Smooth muscle cell (in vitro differentiated cells): ENCODE measurements at regions not wholly inside any gene's neighbourhood (a gene's known extent, or its start where the extent isn't known, plus 50 kb on each side); places are given as distances from the start of the nearest gene placed in this dataset.
"Not testable (repeated sequence)": the region's sequence is repeated elsewhere in the genome, so short reads cannot be mapped to it uniquely, and the experiment has no call there.

Source experiments
- DNase-seq: peaks from one replicate; lab custom pipeline; 2025; ENCODE audit not compliant: unreplicated experiment; lab: John Stamatoyannopoulos, UW
- H2AFZ ChIP-seq: fragments of 200-600 bp; sonication (generic); 2 replicates; pipeline ENCODE4 v1.6.0; 2016; ENCODE audit warnings: antibody characterized with exemption, low read depth, mild to moderate bottlenecking
- H3F3A ChIP-seq: fragments of 200-600 bp; sonication (generic); 2 replicates; pipeline ENCODE4 v1.6.0; 2017; ENCODE audit warnings: antibody characterized with exemption, low read depth
- H3K27ac ChIP-seq: fragments of 200-600 bp; sonication (generic); 2 replicates; pipeline ENCODE4 v1.5.1; 2016; ENCODE audit warnings: low read depth, mild to moderate bottlenecking
- H3K27me3 ChIP-seq: fragments of 200-600 bp; sonication (generic); 2 replicates; pipeline ENCODE4 v1.6.1; 2016; ENCODE audit warnings: low read depth, mild to moderate bottlenecking
- H3K36me3 ChIP-seq: fragments of 200-600 bp; sonication (generic); 2 replicates; pipeline ENCODE4 v1.5.1; 2016; ENCODE audit warnings: low read depth
- H3K4me1 ChIP-seq: fragments of 200-600 bp; sonication (generic); 2 replicates; pipeline ENCODE4 v1.5.1; 2016; ENCODE audit warnings: low read depth
- H3K4me2 ChIP-seq: fragments of 200-600 bp; sonication (generic); 2 replicates; pipeline ENCODE4 v1.6.0; 2016; ENCODE audit warnings: mild to moderate bottlenecking
- H3K4me3 ChIP-seq: fragments of 200-600 bp; sonication (generic); 2 replicates; pipeline ENCODE4 v1.5.1; 2016; ENCODE audit warnings: mild to moderate bottlenecking
- H3K79me2 ChIP-seq: fragments of 200-600 bp; sonication (generic); 2 replicates; pipeline ENCODE4 v1.6.0; 2016; ENCODE audit warnings: low read depth, mild to moderate bottlenecking
- H3K9ac ChIP-seq: fragments of 200-600 bp; sonication (generic); 2 replicates; pipeline ENCODE4 v1.6.0; 2016; ENCODE audit warnings: low read depth
- H3K9me3 ChIP-seq: fragments of 200-600 bp; sonication (generic); replicated peaks from 2 replicates; pipeline ENCODE4 v1.5.1; 2016; ENCODE audit warnings: low read depth
- H4K20me1 ChIP-seq: fragments of 200-600 bp; sonication (generic); 2 replicates; pipeline ENCODE4 v1.6.0; 2016; ENCODE audit warnings: low read depth
- WGBS: methylation state at CpG from one replicate; pipeline ENCODE4 v1.1.7; 2016; ENCODE audit warnings: low lambda C conversion rate; 5-methylcytosine and 5-hydroxymethylcytosine counted together
- TF ChIP-seq, protein P1 (sequence below): fragments of 200-600 bp; sonication (generic); IDR thresholded peaks from 2 replicates; pipeline ENCODE4 v1.5.1; 2017; ENCODE audit warnings: borderline replicate concordance, mild to moderate bottlenecking, antibody characterized with exemption; ENCODE audit not compliant: insufficient read depth, poor library complexity, severe bottlenecking

DNA sequence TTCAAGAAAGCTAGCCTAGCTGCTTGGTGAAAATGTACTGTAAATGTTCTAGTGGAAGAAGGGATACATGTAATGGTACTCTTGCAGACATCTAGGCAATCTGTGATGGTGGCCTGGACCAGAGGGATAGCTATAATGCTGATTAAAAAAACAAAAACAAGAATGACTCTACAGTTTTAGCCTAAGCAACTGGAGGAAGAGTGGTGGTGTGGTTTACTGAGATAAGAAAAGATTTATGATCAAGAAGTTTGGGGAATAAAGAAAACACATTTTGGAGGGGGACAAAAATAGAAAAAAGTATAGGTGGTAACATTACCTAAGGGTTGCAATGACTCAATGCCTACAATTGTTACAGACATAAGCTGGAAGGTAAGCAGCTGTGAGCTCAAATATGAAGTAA lies 1080.7 kb upstream of the CELF4 start:
- no peak for DNase-seq
- H3K9ac ChIP-seq: no peak overlapping the region
- no peaks in the 10 kb centered on the region for H3K27me3 ChIP-seq
- no peaks in the 10 kb centered on the region for H3F3A ChIP-seq
- H2AFZ ChIP-seq: no peak overlapping the region
- H3K79me2 ChIP-seq: no peaks in the 10 kb centered on the region
- H4K20me1 ChIP-seq: no peaks in the 10 kb centered on the region
- TF ChIP-seq, protein P1, sequence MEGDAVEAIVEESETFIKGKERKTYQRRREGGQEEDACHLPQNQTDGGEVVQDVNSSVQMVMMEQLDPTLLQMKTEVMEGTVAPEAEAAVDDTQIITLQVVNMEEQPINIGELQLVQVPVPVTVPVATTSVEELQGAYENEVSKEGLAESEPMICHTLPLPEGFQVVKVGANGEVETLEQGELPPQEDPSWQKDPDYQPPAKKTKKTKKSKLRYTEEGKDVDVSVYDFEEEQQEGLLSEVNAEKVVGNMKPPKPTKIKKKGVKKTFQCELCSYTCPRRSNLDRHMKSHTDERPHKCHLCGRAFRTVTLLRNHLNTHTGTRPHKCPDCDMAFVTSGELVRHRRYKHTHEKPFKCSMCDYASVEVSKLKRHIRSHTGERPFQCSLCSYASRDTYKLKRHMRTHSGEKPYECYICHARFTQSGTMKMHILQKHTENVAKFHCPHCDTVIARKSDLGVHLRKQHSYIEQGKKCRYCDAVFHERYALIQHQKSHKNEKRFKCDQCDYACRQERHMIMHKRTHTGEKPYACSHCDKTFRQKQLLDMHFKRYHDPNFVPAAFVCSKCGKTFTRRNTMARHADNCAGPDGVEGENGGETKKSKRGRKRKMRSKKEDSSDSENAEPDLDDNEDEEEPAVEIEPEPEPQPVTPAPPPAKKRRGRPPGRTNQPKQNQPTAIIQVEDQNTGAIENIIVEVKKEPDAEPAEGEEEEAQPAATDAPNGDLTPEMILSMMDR: no peak
- H3K9me3 ChIP-seq: no peaks in the 10 kb centered on the region
- H3K4me1 ChIP-seq: no peaks in the 10 kb centered on the region
- H3K27ac ChIP-seq: no peak overlapping the region
- no peak overlapping the region for H3K4me2 ChIP-seq
- no peaks in the 10 kb centered on the region for H3K36me3 ChIP-seq
- H3K4me3 ChIP-seq: no peak overlapping the region

DNA sequence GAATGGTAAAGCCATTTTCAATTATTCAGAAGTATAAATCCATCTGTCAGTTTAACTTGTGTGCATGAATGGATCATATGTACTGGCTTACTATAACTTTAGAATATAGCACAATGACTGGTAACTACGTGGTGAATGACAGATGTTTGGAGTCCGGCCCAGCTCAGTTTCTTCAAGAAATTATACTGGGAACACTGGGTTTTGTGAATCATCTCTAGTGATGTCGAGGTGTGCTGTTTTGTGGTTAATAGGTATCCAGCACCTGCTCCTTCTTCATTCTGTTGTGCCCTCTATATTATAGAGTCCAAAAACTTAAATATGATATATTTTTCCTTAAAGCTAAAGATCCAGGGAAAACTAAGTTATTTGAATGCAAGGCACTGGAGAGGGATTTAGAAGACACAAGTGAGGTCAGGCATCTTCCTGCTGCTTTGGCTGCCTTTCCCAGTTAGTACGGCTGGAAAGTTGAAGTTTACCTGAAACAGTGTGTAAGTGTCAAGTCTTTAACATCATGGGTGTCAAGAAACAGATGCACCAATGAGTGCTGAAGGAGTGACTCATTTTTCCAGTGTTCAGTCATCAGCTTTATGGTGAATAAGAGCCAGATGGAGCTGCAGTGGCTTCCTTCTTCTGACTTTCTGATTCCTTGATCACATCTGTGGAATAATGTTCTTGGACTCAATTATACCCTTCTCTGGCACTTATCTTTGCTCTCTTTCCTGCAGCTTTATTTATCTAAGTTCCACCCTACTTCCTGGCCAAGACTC lies 1079.5 kb upstream of the CELF4 start:
- Histone ChIP-seq H3K4me2 (no peak overlapping the region), H3F3A (no peaks in the 10 kb centered on the region), H4K20me1 (no peaks in the 10 kb centered on the region), H3K4me1 (no peaks in the 10 kb centered on the region), H3K9me3 (no peaks in the 10 kb centered on the region), H3K27me3 (no peaks in the 10 kb centered on the region), H3K79me2 (no peaks in the 10 kb centered on the region), H3K27ac (no peak overlapping the region), H3K9ac (no peak overlapping the region), H3K36me3 (no peaks in the 10 kb centered on the region), H3K4me3 (no peak overlapping the region), H2AFZ (no peak overlapping the region)
- WGBS: 87% methylated on average over 4 of the region's 4 CpGs
- TF ChIP-seq, protein P1: no peak
- no peak for DNase-seq

- 64% methylated on average over 3 of the region's 3 CpGs for WGBS
- no peak overlapping the region for H2AFZ ChIP-seq
- DNase-seq: no peak
These were observed 1077.1 kb upstream of the CELF4 start for GRCh38 chr18:38642711-38643110.

GRCh38 chr18:38639700-38640099 lies 1074.1 kb upstream of the CELF4 start:
- H3K4me2 ChIP-seq, H2AFZ ChIP-seq, H3F3A ChIP-seq, H3K4me1 ChIP-seq, H3K27me3 ChIP-seq, H3K79me2 ChIP-seq, H3K9me3 ChIP-seq, H4K20me1 ChIP-seq, H3K4me3 ChIP-seq, H3K9ac ChIP-seq, H3K36me3 ChIP-seq, DNase-seq, H3K27ac ChIP-seq: not testable (repeated sequence)
- WGBS: 92% methylated on average over 9 of the region's 9 CpGs

More at GRCh38 chr18:38642711-38643110, 1077.1 kb upstream of the CELF4 start:
- TF ChIP-seq, protein P1: no peak
- H3K4me1 ChIP-seq: no peaks in the 10 kb centered on the region
- H3K9me3 ChIP-seq: no peaks in the 10 kb centered on the region
- H3K36me3 ChIP-seq: no peaks in the 10 kb centered on the region
- no peak overlapping the region for H3K9ac ChIP-seq
- H4K20me1 ChIP-seq: no peaks in the 10 kb centered on the region
- H3F3A ChIP-seq: no peaks in the 10 kb centered on the region
- no peak overlapping the region for H3K4me3 ChIP-seq
- no peak overlapping the region for H3K27ac ChIP-seq
- no peaks in the 10 kb centered on the region for H3K79me2 ChIP-seq
- no peaks in the 10 kb centered on the region for H3K27me3 ChIP-seq
- no peak overlapping the region for H3K4me2 ChIP-seq
